HG03095 (cell line): ENCODE measurements at regions not wholly inside any gene's neighbourhood (a gene's known extent, or its start where the extent isn't known, plus 50 kb on each side); places are given as distances from the start of the nearest gene placed in this dataset.

Experiments
- ATAC-seq: cut with Tn5 transposase; IDR thresholded peaks from one replicate; pipeline ENCODE4 v1.9.1; 2021; ENCODE audit warnings: moderate library complexity; ENCODE audit not compliant: unreplicated experiment

DNA sequence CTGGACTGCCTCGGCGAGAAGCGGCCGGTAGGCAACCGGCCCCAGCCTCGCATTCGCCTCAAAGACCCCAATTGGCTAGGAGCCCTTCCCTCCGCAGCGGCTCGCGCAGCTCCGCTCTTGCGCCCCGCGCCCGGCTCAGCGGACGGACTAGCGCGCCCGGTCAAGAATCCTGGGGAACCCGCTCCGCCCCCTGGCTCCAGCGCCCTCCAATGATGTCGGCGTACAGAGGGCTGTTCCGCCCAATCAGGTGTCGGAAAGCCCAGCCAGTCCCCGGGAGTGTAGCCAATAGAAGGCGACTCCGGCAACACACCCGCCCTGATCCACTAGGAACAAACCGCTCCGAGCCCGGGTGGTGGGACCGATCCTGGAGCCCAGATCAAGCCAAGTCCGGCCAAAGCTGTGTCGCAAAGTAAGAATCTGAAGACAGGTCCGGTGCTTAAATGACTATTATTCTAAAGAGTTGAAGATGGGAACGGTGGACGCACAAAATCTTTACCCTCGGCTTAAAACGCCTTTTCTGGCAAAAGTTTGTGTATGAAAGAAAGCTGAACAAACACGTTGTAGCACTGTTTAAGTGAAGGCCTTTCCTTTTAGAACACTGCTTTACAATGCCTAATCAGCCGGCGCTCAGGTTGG is 132.2 kb downstream of the OGFRL1 start:
- no peak for ATAC-seq

DNA sequence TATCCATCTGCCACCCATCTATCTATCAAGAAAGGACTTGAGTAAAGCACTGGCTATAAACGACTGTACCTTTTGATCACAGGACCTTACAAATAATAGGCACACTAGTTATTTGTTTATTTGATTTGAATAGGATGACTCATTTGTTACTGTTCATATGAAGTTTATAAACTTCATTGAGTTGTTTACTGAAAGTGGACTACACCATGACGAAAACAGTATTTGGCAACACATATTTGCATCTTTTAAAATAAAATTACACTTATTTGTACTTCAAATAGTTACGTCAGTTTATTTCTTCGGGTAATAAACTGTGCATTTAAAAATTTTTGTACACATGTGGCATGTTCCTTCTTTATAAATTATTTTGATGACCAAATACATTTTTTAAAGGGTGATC is 133.0 kb downstream of the OGFRL1 start:
- no peak for ATAC-seq

DNA sequence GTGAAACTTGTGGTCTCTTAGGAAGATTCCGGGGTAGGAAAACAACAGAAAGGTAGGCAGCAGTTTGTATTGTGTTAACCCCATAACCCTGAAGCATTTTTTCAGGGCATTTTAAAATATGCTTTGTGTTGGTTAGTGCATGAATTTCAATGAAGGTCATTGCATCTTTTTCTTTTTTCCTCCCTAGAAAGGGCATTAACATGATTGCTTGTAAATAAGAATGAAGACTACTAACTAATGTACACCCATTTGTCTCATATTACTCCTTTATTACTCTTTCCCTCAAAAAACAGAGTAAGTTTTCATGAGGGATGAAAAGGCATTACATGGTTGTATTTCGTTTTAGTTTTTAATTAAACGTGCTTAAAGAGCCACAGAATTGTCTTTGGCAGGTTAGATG is 141.4 kb downstream of the OGFRL1 start:
- ATAC-seq, result no peak

DNA sequence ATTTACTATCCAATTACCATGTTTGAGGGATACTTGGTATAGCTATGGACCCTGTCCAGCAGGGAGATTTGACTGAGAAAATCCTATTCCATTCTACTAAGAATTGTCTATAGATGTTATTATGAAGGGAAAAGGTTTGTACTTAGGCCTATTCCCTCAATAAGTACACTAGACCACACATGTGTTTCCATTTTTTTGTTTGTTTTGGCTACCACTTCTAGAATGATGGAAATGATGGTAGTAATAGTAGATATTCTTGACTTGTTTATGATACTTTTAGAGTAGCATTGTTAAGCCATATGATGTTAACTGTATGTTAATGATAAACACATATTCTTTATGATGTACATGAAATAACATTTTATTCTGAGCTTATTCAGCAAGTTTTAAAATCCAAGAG is 144.8 kb downstream of the OGFRL1 start:
- ATAC-seq, result no peak

DNA sequence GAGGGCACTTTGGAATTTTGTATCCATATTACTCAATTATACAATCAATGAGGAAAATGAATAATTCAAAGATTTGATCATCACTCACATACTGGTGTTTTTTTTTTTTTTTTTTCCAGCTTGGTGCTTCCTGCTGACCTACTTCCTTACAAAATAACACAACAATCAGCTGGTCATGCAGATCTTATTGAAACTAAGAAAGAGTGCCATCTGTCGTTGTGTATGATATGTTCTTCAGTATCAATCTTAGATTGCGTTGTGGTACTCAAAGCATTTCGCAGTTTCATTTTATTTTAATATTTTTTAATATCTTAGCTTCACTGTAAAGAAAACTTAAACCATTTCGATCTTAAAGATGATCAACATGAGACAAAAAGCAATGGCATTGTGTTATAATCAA is 155.6 kb downstream of the OGFRL1 start:
- no peak for ATAC-seq

GRCh38 chr6:71446057-71446456 is 157.4 kb downstream of the OGFRL1 start:
- ATAC-seq, result no peak

DNA sequence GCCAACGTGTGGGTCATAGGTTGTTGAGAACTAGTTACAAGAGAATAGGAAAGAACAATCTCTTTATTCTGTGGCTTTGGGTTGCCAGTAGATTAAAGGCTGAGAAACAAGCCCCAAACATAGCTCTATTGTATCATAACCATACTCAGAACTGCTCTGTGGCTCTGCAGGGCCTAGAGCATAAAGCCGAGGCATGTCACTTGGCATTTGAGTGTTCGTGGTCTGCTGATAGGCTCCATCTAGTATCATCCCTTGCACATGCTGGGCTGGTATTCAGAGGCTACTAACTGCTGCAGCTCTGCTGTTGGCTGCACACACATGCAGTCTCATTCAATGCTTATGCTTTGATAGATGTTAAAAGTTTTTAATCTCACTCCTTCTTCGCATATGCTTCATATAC is 157.9 kb downstream of the OGFRL1 start:
- ATAC-seq, result no peak

DNA sequence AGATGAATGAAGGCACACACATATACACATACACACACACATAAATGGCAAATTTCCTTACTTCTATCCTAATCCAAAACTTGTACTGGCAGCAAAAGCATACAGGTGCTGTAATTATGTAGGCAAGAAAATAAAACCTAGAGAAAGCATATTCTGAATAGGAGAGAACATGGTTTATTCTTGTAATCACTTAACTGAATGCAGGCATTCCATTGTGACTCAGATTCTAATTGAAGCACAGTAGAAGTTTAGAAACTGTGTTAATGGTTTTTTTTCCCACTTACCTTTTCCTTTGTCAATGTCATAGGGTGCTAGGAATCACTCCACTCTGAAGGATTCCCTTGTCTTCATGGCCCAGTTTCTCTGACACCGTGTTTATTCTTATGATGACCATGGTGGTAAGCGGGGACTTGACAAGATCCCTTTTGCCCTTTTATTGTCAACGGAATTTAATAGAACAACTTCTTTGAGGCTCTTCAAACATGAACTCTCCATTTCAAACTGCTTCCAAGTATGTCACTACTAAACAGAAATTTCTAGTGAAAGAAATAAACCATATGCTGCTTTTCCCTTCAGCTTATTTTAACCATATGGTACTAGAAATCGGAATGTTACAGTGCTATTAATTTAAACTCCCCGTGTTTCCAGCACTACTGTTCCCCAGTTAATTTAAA is 164.2 kb downstream of the OGFRL1 start:
- no peak for ATAC-seq

GRCh38 chr6:71453371-71453706 is 164.7 kb downstream of the OGFRL1 start:
- no peak for ATAC-seq

DNA sequence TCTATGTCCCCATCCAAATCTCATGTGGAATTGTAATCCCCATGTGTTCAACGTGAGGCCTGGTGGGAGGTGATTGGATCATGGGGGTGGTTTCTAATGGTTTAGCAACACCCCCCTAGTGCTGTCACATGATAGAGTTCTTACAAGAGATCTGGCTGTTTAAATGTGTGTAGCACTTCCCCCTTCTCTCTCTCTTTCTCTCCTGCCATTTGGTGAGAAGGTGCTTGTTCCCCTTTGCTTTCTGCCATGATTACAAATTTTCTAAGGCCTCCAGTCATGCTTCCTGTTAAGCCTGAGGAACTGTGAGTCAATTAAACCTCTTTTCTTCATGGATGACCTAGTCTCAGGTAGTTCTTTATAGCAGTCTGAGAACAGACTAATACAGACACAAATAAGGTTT is 165.4 kb downstream of the OGFRL1 start:
- ATAC-seq, result no peak

GRCh38 chr6:71457929-71458328 is 169.3 kb downstream of the OGFRL1 start:
- ATAC-seq, result no peak

DNA sequence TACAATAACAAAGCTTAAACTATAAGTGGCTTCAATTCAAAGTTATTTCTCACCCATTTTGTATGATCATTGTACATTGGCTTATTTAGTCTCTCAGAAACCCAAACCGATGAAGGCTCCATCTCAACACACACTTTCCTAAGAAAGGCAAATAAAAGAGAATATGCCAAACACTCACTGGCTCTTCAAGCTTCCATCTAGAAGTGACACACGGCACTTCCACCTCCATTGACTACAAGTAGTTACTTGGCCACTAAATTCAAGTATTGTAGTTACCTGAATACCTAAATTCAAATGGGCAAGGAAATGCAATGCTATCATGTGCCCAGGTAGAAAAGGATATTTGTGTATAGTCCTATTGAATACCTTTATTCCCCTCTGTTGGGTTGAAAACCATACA is 170.6 kb downstream of the OGFRL1 start:
- no peak for ATAC-seq

DNA sequence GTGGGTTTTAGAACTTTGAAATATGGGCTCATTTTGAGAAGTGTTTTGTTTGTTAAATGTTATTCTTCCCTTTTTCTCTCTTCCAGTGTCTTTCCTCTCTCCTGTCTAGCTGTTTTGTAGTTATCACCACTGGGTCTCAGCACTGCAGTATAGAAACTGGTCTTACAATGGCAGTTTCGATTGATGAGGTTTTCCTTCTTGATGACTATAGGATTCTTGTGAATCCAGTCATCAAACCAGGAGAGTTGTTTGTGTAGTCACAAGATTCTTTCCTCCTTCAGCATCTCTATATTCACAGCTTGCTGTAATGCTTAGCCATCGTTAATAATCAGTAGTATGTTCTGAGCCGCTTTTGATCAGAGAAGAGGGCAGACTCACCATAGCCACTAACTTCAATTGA is 172.3 kb downstream of the OGFRL1 start:
- no peak for ATAC-seq

DNA sequence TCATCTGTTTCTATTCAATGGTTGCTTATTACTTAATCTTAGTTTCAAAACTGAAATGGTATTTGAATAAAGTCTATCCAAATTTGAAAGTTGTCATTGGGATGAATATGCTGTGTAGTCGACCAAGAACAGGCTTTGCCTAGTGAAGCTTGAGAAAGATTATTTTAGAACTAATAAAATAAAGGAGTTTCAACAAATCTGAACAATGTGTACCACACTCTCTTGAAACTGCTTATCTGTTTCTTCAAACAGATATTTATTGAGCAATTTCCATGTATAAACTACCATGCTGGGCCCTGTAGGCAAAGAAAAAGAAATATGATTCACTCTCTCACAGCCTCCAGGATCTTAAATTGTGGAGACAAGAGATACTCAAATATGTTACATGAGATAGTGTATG is 174.4 kb downstream of the OGFRL1 start:
- ATAC-seq, result no peak

- ATAC-seq, result no peak
Observed at GRCh38 chr6:71465096-71465495, 176.5 kb downstream of the OGFRL1 start.

- ATAC-seq, result no peak
Observed at GRCh38 chr6:71466362-71466761, 177.8 kb downstream of the OGFRL1 start.

DNA sequence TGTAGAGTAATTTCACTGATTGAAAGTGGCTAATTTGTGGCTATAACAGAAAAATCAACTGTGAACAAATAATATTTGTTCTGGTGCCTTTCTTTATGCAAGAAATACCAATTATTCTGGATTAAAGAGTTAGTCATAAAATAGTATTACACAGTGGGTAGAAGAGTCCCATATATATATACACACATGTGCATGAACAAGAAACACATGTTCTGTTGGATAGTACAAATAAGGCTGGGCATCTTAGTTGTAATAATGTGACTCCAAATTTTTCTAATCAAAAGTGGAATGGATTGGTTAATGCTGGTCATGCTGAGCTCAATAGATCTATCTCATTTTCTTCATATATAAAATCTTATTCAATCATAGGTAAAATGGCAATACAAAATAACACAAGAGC is 179.4 kb downstream of the OGFRL1 start:
- no peak for ATAC-seq

- no peak for ATAC-seq
Observed at GRCh38 chr6:71468841-71469700, 180.5 kb downstream of the OGFRL1 start.

DNA sequence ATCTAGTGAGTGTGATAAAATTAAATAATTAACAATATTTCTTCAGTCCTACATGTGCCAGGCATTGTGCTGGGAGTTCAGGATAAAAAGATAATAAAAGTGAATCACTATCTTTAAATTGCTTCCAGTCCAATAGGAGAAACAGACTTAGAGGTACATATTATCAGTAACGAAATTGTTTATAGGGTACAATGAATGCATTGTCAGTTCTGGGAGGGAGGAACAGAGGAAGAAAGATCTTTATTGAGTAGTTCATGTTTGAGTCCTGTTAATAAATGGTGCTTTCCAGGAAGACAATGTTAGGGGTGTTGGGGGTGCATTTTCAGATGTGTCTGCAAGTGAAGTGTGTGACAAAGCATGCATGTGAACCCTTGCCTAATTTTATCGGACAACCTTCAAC is 183.1 kb downstream of the OGFRL1 start:
- ATAC-seq, result no peak

DNA sequence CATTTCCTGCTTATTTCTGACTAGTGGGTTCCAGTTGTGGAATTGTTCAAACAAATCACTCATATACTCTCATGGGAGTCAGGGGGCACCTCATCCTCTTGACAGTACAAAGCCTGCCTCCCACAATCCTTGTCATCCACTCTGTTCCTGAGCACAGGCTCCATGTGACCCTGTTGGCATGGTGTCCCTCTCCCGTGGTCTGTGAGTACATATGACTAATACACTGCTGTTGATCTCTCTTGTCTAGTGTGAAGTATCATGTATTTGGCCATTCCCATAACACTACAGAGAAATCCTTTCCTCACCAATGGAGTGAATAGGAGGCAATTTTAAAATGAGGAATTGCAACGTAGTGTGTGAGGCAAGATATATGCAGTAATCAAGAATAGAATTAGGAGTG is 185.3 kb downstream of the OGFRL1 start:
- no peak for ATAC-seq

DNA sequence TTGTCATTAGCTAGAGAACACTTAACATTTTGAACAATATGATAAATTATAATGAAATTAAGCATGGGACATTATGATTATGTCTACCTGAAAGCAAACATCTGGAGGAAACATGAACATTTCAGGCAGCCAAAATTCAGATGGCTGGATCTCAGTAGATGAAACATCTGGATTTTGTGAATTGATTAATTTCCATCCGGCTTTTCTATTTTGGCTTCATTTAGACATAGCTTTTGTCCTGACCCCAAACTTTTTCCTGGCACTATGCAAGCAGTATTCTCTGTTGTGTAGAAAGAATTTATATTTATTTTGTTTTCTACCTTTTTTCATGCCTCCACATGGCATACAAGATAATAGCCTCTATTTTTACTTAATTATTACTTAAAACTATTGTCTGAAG is 186.3 kb downstream of the OGFRL1 start:
- no peak for ATAC-seq

GRCh38 chr6:71476371-71476770 is 187.8 kb downstream of the OGFRL1 start:
- no peak for ATAC-seq
